Spinal cord (tissue), 9 donors: ENCODE measurements at regions not wholly inside any gene's neighbourhood (a gene's known extent, or its start where the extent isn't known, plus 50 kb on each side); places are given as distances from the start of the nearest gene placed in this dataset.

ENCODE experiments used
- DNase-seq, 6 donors: peaks; one replicate each; pipeline versions ENCODE4 v3.0.0 to v3.0.0-alpha.2; 2013 to 2015; ENCODE audit warnings: low spot score in 6 of 6, low read depth in 4 of 6
- H3K27ac ChIP-seq: one replicate; pipeline ENCODE4 v1.5.1; 2013; ENCODE audit warnings: low read depth, low read length, control low read depth
- H3K27me3 ChIP-seq: one replicate; pipeline ENCODE4 v1.6.1; 2013; ENCODE audit warnings: low read length; ENCODE audit not compliant: control insufficient read depth, insufficient read depth
- H3K36me3 ChIP-seq: one replicate; pipeline ENCODE4 v1.6.1; 2013; ENCODE audit warnings: low read length; ENCODE audit not compliant: control insufficient read depth, insufficient read depth
- H3K4me1 ChIP-seq: one replicate; pipeline ENCODE4 v1.6.1; 2013; ENCODE audit warnings: low read length; ENCODE audit not compliant: control insufficient read depth, insufficient read depth
- H3K4me3 ChIP-seq: one replicate; pipeline ENCODE4 v1.5.1; 2013; ENCODE audit warnings: low read depth, low read length, control low read depth
- H3K9me3 ChIP-seq: one replicate; pipeline ENCODE4 v1.6.1; 2013; ENCODE audit warnings: low read length; ENCODE audit not compliant: control insufficient read depth, insufficient read depth
- WGBS: methylation state at CpG from one replicate; pipeline ENCODE4 v1.1.5; 2013; ENCODE audit warnings: missing lambda C conversion rate; ENCODE audit not compliant: insufficient coverage; 5-methylcytosine and 5-hydroxymethylcytosine counted together
- donor health status: healthy.

DNA sequence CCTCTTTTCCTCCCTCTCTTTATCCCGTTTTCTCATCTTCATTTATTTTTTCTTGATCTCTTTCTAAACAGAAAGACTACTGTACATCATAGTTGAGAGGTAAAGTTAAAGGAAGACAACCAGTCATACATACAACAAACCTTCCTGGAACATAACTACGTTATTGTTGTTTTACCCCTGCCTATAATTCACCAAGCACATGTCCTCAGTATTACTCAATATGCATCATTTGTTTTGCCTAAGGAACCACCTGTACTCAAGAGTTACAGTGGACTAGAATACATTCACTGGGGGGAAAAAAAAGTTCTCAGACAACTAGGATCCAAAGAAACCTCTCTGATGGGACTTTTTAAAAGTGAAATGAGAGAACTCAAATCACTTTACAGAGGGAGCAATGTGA is 344.7 kb upstream of the RBMS3 start:
- Histone ChIP-seq H3K27ac (no peak overlapping the region), H3K4me1 (peaks cover 3% of the 10 kb centered on the region), H3K9me3 (no peaks in the 10 kb centered on the region), H3K36me3 (no peaks in the 10 kb centered on the region), H3K27me3 (no peaks in the 10 kb centered on the region), H3K4me3 (no peak overlapping the region)
- WGBS, result no CpG with 5 or more reads among the region's 2 CpGs
- no peak for DNase-seq

DNA sequence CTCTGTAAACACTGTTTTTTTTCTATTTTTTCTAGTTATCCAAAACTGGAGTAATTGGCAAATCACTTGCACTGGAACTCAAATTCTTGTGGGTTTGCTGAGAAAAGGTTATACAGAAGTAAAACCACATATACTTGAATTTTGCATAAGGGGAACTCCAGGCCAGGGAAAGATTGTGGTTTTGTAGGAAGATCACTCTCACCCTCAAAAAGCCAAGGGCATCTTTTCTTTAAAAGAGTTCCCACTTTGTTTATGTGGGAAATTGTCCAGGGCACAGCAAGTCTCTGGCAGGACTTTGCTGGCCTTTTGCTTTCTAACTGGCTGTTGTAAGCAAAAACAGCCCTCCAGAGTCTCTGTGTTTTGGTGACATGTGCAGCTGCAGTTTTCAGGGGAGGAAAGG is 340.3 kb upstream of the RBMS3 start:
- Histone ChIP-seq H3K4me1 (peaks cover 8% of the 10 kb centered on the region), H3K9me3 (no peaks in the 10 kb centered on the region), H3K27ac (peak overlapping the region; percentile 86), H3K36me3 (no peaks in the 10 kb centered on the region), H3K4me3 (no peak overlapping the region), H3K27me3 (no peaks in the 10 kb centered on the region)
- peak in 5 of 6 donors; percentile 33 to 85 (median 56) for DNase-seq

DNA sequence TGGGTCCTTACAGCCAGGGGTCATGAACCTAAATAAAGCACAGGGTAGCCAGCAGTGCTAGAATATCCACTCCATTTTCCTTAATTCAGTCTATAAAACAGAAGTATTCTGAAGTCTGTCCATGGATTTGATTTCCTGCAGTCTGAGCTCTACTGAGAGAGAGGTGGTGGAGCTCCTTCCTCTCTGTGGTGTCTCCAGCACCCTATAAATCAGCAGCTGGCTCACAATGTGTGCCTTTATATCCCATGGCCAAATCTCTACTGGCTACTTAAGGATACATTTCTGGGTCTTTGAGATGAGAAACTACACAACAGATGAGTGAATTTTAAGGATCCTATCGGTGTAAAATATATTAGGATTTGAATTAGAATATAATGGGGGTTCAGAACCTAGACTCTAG is 339.9 kb upstream of the RBMS3 start:
- Histone ChIP-seq H3K27me3 (no peaks in the 10 kb centered on the region), H3K4me1 (peaks cover 8% of the 10 kb centered on the region), H3K27ac (peak overlapping the region; percentile 86), H3K36me3 (no peaks in the 10 kb centered on the region), H3K9me3 (no peaks in the 10 kb centered on the region), H3K4me3 (no peak overlapping the region)
- no peak for DNase-seq
- WGBS, result 33% methylated on average over 1 of the region's 1 CpG

DNA sequence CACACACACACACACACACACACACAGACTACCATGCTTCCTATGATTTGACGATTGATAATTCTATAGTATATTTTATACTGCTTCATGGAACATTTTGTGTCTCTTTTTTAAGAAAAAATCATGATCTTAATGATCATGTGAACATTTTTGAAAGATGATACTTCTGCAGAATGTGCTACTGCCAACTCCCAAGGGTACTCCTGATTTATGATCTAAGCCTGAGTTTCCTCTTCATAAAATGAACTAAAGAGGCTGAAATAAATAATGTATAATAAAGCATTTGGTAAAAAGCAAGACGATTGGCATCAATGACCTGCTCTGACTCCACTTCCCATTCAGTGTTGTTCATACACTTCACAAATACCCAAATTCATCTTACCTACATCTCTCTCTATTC is 333.8 kb upstream of the RBMS3 start:
- no peaks in the 10 kb centered on the region for H3K27me3 ChIP-seq
- DNase-seq, result no peak
- no peaks in the 10 kb centered on the region for H3K36me3 ChIP-seq
- no peak overlapping the region for H3K27ac ChIP-seq
- WGBS, result 33% methylated on average over 1 of the region's 2 CpGs
- H3K4me1 ChIP-seq, result no peaks in the 10 kb centered on the region
- no peaks in the 10 kb centered on the region for H3K9me3 ChIP-seq
- H3K4me3 ChIP-seq, result no peak overlapping the region

DNA sequence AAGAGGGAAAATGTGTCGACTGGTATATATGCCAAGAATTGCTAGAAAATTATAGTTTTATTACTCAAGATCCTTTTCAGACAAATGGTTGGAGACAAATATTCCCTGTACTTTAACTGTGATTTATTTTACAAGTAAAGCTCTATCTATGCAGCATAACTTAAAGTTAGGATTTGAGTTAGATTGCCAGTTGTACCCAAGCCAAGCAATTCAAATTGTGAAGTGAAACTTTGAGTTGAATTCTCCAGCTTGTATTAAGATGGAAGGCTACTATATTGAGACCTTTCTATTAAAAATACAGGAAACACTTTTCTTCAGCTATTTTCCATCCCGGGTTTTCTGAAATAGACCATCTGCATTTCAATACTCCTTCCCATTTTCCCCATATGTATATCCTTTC is 333.1 kb upstream of the RBMS3 start:
- Histone ChIP-seq H3K4me1 (no peaks in the 10 kb centered on the region), H3K9me3 (no peaks in the 10 kb centered on the region), H3K27me3 (no peaks in the 10 kb centered on the region), H3K4me3 (no peak overlapping the region), H3K27ac (no peak overlapping the region), H3K36me3 (no peaks in the 10 kb centered on the region)
- no CpG with 5 or more reads among the region's 2 CpGs for WGBS
- DNase-seq, result peak in 2 of 6 donors; percentile 12 to 17

DNA sequence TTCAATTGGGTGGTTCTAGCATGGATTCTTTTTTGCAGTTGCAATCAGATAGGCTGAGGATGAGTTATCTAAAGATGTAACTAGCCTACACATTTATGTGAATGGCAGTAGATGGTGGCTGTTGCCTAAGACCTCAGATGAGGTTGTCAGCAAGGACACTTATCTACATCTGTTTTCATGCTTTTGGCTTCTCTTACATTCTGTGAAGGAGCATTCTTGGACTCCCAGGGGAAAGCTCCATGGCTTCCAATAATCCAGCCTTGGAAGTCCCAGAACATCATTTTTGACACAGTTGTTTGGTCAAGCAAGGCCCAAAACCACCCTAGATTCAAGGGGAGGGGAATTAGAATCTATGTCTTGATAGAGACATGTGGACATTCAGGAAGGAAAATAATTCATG is 332.2 kb upstream of the RBMS3 start:
- Histone ChIP-seq H3K9me3 (no peaks in the 10 kb centered on the region), H3K4me3 (no peak overlapping the region), H3K27me3 (no peaks in the 10 kb centered on the region), H3K27ac (no peak overlapping the region), H3K4me1 (no peaks in the 10 kb centered on the region), H3K36me3 (no peaks in the 10 kb centered on the region)
- DNase-seq, result no peak

DNA sequence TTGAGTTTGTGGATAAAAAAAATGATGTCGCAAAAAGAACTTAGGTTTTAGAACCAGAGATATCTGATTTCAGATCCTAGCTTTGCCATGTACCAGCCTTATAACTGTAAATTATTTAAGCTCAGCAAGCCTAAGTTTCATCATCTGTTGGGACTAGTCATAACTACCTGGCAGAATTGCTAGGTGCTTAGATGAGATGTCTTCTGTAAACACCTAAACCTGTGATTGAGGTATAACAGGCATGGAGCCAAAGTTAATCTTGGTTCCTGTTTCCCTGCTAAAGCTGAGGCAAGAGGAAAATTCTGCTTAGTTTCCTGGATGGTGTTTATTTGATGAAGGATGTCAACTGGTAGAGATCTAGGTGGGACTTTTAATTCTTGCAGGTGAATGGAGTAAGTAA is 331.3 kb upstream of the RBMS3 start:
- no peaks in the 10 kb centered on the region for H3K27me3 ChIP-seq
- H3K9me3 ChIP-seq, result no peaks in the 10 kb centered on the region
- no peaks in the 10 kb centered on the region for H3K4me1 ChIP-seq
- H3K4me3 ChIP-seq, result no peak overlapping the region
- H3K36me3 ChIP-seq, result no peaks in the 10 kb centered on the region
- no peak for DNase-seq
- WGBS, result no CpG with 5 or more reads among the region's 1 CpG
- H3K27ac ChIP-seq, result no peak overlapping the region

DNA sequence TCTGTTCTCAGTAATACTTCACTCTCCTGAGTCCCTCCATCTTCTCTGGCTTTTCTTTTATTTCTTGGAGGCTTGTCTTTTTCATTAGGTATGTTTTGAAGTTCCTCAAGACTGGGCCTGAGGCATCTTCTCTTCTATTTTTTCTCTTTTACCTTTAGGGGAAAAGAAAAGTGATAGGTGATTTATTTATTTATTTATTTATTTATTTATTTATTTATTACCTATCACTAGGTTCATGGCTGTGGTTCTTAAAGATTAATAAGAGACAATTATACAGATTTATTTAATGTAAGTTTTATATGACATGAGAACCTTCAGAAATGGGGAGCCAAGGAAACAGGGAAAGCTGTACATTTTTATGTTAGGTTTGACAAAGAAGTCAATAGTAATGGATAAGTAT is 330.3 kb upstream of the RBMS3 start:
- no peak for DNase-seq
- H3K4me3 ChIP-seq, result no peak overlapping the region
- H3K27me3 ChIP-seq, result no peaks in the 10 kb centered on the region
- no peaks in the 10 kb centered on the region for H3K36me3 ChIP-seq
- no peaks in the 10 kb centered on the region for H3K4me1 ChIP-seq
- no peaks in the 10 kb centered on the region for H3K9me3 ChIP-seq
- H3K27ac ChIP-seq, result no peak overlapping the region

DNA sequence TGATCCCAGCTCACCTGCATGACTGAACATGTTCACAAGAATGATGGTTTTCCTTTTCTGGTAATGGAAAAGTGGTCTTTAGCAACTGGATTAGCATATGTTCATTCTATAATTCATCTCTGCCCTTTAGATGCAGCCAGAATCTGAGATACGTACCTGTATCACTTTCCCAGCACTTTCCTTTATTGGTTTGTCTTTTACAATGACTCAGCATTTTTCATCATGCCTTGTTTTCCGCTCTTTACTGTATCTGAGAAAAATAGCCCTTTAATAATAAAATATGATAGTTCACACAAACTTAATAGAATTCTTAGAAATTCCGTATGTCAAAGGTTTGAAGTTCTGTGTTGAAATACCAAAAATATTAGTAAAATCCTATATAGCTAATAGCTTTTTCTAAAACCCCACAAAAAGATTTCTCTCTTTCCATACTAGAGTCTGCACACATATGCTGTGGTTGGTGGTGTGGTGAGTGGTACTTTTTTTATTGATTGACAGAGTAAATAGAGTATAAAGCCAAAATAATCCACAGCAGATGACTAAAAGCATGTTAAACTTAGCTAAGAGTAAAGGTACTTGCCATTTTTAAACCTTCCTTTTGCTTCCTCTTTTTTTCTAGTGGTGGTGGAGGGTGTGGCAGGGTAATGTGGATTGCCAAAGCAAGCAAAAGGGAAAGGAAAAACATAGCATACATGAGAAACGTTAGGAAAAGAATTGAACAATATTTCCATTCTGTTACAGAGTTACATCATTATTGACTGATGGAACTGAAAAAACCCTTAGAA is 328.9 kb upstream of the RBMS3 start:
- Histone ChIP-seq H3K9me3 (no peaks in the 10 kb centered on the region), H3K4me3 (no peak overlapping the region), H3K36me3 (no peaks in the 10 kb centered on the region), H3K27ac (no peak overlapping the region), H3K27me3 (no peaks in the 10 kb centered on the region), H3K4me1 (no peaks in the 10 kb centered on the region)
- no peak for DNase-seq
- WGBS, result no CpG with 5 or more reads among the region's 4 CpGs

DNA sequence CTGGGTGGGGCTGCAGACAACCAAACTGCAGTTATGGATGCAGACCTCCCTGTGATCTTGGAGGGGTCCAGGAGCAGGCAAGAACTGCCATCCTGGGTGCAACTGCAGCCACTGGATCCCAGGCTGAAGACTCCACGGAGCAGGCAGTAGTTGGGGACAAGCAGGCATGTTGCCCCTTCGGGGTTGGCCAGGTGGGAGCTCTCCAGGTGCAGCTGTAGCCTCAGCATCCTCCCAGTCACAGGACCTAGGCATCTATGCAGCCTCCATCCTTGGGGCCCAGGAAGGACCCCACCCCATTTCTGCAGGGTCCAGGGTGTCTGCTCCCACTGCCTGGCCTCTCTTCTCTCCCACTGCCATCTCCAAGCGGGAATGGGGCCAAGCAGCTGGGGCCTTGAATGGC is 322.2 kb upstream of the RBMS3 start:
- Histone ChIP-seq H3K9me3 (no peaks in the 10 kb centered on the region), H3K27me3 (no peaks in the 10 kb centered on the region), H3K27ac (no peak overlapping the region), H3K4me3 (no peak overlapping the region), H3K36me3 (no peaks in the 10 kb centered on the region), H3K4me1 (no peaks in the 10 kb centered on the region)
- WGBS, result 97% methylated on average over 3 of the region's 3 CpGs
- no peak for DNase-seq
